ENCODE measurements at regions not wholly inside any gene's neighbourhood (a gene's known extent, or its start where the extent isn't known, plus 50 kb on each side); places are given as distances from the start of the nearest gene placed in this dataset.

- DNase-seq (ENCODE audit: low read depth in 3 of 3): no peak
Observed at GRCh38 chr3:7793786-7794185, 707.8 kb upstream of the LMCD1 start.

DNA sequence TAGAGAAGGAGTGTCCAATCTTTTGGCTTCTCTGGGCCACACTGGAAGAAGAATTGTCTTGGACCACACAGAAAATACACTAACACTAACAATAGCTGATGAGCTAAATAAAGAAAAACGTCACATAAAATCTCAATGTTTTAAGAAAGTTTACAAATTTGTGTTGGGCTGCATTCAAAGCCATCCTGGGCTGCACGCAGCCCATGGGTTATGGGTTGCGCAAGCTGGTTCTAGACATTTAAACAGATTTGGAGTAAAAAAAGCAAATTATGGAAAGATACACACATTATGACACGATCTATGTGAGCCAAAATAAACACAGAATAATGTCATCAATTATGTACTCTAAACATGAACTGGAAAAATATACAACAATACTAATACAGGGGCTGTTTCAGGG, 703.3 kb upstream of the LMCD1 start:
- no peak for DNase-seq (ENCODE audit: low read depth in 3 of 3)

GRCh38 chr3:7800006-7800780, 701.4 kb upstream of the LMCD1 start:
- no peak for DNase-seq (ENCODE audit: low read depth in 3 of 3)

DNA sequence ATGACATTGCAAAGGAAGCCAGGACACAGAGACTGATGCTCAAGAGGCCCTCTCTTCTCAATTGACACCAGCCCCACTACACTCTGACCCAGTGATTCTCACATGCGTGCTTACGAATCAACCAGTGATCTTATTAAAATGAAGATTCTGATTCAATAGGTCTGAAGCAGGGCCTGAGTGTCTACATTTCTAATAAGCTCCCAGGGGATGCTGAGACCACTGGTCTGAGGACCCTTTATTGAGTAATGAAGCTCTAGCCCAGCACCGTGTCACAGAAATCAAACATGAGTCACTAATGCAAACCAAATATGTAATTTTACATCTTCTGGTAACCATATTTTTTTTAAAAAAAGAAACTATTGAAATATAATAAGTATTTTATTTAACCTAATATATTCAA, 689.1 kb upstream of the LMCD1 start:
- no peak for DNase-seq (ENCODE audit: low read depth in 3 of 3)

- no peak for DNase-seq (ENCODE audit: low read depth in 3 of 3)
Observed at GRCh38 chr3:7813365-7813764, 688.3 kb upstream of the LMCD1 start.

- no peak for DNase-seq (ENCODE audit: low read depth in 3 of 3)
Observed at GRCh38 chr3:7817239-7817638, 684.4 kb upstream of the LMCD1 start.

DNA sequence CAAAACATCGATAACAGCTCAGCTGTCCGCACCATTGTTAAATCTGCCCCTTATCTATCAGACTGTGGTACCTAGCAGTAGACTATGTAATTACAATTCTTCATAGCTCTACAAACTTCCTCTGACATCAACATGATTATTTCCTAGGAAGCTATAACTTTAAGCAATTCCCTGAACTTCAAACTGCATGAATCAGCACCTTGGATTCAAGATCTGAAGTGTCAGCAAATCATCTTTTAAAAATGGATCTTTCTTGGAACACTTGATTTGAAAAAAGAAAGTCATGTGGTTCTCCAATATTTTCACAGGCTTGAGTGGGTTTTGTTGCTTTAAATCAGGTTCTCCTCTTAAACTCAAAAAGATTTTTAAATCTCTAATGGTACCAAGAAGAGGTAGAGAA, 680.7 kb upstream of the LMCD1 start:
- DNase-seq (ENCODE audit: low read depth in 3 of 3): no peak

GRCh38 chr3:7821858-7822257, 679.8 kb upstream of the LMCD1 start:
- DNase-seq (ENCODE audit: low read depth in 3 of 3): no peak

GRCh38 chr3:7841451-7841850, 660.2 kb upstream of the LMCD1 start:
- no peak for DNase-seq (ENCODE audit: low read depth in 3 of 3)

DNA sequence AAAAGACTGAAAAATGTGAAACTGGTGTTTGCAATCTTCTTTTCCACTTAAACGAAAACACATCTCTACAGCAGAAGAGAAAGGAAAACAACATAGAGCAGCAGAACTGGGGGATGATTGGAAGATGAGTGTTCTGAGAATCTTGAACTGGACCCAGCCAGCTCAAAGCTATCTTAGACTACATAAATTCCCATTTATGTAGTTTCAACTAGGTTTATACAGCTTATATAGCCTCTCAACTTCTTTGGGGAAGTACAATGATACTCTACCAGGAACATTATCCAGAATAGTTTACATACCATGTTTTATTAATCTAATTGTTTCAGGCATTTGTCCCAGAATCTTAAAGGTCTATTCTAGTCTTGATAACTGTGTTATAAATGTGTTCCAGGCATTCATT, 658.2 kb upstream of the LMCD1 start:
- DNase-seq (ENCODE audit: low read depth in 3 of 3): no peak

GRCh38 chr3:7847021-7847420, 654.6 kb upstream of the LMCD1 start:
- no peak for DNase-seq (ENCODE audit: low read depth in 3 of 3)

DNA sequence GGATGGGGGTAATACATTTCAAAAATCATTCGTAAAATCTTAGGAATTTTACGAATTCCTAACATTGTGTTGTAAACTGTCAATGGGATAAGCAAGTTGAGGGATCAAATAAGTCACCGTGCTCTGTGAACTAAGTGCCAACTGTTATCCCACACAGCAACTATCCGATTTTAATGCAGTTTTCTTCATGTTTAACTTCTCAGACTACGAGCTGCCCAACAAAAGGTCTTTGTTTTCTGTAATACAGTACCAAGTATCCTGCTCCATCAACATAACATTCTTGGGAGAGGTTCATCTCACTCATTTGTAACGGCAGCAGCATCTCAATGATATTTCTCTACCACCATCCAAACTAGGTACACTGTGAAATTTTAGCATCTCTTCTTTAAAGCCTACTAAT, 654.1 kb upstream of the LMCD1 start:
- DNase-seq (ENCODE audit: low read depth in 3 of 3): no peak

- no peak for DNase-seq (ENCODE audit: low read depth in 3 of 3)
Observed at GRCh38 chr3:7854266-7854665, 647.4 kb upstream of the LMCD1 start.

DNA sequence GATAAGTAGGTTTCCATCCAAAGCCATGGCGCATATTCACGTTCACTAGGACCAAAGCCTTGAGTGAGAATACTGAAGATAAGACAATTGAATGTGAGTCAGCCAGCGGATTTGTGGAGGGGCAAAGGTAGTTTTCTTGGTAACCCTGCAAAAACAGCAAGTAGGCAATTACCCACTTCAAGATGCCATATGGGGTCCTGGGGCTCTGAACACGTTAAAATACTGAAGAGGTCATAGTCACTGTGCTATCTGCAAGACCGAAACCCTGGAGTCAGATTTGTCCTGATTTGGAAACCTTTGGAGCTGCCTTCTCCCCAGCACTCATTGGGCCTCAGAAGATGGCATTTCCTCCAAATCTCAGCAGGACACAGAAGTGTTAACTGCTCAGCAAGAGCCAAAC, 646.9 kb upstream of the LMCD1 start:
- DNase-seq (ENCODE audit: low read depth in 3 of 3): no peak

DNA sequence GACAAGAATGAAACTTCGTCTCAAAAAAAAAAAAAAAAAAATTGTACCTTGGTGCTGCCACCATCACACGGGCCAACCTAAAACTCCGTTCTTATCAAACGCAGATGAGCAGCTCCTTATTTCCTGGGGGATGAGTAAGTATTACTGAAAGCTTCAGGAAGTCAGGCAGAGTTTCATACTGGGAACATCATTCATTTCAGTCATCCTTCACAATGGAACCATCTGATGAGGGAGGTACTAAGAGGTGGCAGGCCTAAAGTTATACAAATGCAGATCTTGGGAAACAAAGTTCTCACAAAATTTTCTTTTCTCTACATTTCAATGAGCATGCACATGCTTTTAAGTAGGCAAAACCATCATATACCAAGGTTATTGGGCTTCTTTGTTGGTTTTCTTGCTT, 636.0 kb upstream of the LMCD1 start:
- no peak for DNase-seq (ENCODE audit: low read depth in 3 of 3)

DNA sequence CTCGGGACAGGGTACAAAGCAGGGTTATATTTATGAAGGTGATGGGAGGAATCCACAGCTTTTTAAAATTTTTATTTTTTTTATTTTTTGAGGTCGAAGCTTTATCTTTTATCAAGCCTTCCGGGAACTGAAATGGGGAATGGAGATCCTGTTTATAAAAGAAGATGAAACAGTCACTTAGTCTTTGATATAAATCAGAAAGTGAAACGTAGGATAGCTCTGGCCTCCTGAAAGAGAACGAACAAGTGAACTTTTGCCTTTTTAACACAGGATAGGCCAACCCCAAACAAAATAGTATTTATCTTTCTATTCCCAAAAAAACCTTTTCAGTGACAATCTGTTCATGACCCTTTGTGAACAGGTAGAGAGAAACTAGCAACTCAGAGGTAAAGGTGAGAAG, 634.0 kb upstream of the LMCD1 start:
- DNase-seq (ENCODE audit: low read depth in 3 of 3): no peak

DNA sequence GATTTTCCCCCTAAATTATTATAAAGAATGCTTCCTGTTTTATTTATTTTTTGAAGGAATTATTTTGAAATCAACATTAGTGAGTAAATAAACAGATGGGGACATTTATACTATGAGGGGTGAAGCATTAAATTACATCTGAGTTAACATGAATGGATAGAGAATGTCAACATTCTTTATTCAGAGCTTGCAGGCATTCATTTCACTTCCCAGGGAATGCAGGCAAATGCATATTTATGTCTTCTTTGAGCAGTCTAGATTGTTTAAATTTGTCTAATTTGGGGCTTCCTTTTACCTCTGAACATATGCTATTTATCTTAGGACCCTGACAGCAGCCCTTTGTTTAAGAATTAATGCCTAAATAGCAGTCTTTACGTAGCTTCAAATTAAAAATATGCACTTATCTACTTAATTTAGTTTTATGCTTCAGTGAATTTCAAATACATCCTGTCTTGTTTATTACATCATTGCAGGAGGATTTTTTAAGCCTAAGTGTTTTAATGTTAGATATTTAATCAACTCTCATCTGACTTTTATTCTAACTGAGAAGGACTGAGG, 630.5 kb upstream of the LMCD1 start:
- DNase-seq (ENCODE audit: low read depth in 3 of 3): no peak

DNA sequence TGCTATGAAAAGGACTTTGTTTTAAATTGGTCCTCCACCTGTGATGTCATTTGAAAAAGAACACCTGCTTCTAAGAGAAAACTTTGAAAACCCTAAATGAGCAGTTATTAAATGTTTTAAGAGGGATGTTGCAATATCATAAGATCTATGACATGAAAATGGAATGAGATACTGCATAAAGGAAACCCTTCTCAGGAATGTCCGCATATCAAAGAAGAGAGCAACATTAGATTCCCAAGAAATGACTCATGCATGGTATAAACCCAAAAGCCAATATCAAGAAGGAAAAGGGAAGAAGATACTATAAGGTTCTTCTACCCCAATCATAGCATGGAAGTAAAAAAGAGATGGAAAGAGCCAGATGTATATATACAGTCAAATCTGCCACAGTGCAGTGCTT, 627.5 kb upstream of the LMCD1 start:
- no peak for DNase-seq (ENCODE audit: low read depth in 3 of 3)

DNA sequence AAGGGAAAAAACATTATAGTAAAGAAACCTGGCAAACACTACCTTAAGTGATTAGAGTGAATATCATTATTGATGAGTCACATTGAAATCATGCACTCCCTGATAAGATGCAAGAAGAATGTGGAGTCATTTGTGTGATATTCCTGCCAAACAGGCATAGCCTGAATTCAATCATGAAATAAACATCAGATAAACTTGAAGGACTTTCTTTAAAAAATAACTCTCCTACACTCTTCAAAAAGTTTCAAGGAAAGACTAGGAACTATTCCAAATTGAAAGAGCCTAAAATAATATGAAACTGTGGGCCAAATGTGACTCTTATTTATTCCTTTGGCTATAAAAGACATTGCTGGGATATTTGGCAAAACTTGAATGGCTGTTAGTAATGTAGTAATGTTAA, 625.7 kb upstream of the LMCD1 start:
- DNase-seq (ENCODE audit: low read depth in 3 of 3): no peak

DNA sequence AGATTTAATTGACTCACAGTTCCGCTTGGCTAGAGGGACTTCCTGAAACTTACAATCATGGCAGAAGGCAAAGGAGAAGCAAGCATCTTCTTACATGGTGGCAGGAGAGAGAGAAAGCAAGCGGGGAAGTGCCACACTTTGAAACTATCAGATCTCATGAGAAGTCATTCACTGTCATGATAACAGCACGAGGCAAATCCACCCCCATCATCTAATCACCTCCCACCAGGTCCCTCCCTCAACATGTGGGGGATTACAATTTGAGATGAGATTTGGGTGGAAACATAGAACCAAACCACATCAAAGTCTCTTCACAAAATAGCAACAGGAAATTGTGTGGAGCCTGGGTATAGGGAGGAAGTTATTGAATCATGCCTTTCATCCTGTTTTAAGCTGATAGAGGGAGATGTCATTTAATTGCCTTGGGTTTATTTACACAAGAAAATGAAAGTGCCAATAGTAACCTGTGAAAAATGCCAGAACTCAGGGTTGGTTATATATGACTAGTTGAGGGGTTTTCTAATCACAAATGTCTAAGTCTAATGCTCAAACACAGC, 624.8 kb upstream of the LMCD1 start:
- peak; percentile 17 to 22 (median 18) for DNase-seq (ENCODE audit: low read depth in 3 of 3)

DNA sequence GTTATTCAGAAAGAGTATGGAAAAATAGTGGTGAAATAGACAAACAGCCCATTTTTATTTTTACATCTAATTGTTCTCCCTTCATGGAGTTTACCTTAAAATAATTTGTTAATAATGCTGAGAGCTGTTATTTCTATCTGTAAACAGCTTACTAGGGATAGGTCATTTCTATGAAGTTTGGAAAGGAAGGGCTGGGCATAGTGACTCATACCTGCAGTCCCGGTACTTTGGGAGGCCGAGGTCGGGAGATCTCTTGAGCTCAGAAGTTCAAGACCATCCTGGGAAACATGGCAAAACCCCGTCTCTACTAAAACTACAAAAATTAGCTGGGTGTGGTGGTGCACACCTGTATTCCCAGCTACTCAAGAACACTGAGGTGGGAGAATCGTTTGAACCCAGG, 624.3 kb upstream of the LMCD1 start:
- DNase-seq (ENCODE audit: low read depth in 3 of 3): no peak

GRCh38 chr3:7879572-7879971, 622.1 kb upstream of the LMCD1 start:
- no peak for DNase-seq (ENCODE audit: low read depth in 3 of 3)

GRCh38 chr3:7881946-7882345, 619.7 kb upstream of the LMCD1 start:
- DNase-seq (ENCODE audit: low read depth in 3 of 3): no peak

DNA sequence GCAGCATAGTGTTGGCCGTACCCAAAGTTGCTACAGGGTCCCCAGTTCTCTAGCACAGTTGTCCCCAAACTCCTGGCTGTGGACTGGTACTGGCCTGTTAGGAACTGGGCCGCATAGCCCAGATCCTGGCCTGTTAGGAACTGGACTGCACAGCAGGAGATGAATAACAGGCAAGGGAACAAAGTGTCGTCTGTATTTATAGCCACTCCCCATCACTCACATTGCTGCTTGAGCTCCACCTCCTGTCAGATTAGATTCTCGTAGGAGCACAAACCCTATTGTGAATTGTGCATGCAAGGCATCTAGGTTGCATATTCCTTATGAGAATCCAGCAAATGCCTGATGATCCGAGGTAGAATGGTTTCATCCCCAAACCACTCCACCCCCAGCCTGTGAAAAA, 604.0 kb upstream of the LMCD1 start:
- DNase-seq (ENCODE audit: low read depth in 3 of 3): no peak

Data from stimulated activated CD4-positive, alpha-beta T cell treated with anti-CD3 and anti-CD28 coated beads, TNF-alpha, amount 100 ng/mL, for 24 hours (primary cell).